ENCODE measurements at regions not wholly inside any gene's neighbourhood (a gene's known extent, or its start where the extent isn't known, plus 50 kb on each side); places are given as distances from the start of the nearest gene placed in this dataset.

DNA sequence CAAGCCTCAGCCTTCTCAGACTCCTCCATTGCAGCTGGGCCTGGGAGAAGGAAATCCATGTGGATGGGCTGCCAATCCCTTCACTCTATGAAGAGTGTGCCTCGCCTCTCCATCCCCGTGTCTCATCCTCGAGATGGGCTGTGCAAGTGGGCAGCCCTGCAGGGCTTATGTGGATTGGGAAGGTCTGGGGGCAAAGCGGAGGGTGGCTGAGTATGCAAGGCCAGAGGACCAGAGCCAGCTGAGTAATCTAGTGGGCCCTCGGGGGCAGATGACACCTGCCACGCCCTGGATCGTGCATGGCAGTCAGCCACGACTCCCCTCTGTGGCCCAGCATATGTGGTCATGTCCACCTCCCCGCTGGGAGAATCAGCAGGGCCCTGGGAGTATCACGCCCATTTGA lies 78.9 kb downstream of the IRX5 start:
- Histone ChIP-seq H3K79me2 (ENCODE audit: insufficient read depth, low read depth) (no peaks in the 10 kb centered on the region), H3K36me3 (ENCODE audit: insufficient read depth) (no peaks in the 10 kb centered on the region), H2AFZ (ENCODE audit: low read depth) (no peak overlapping the region), H3K27me3 (ENCODE audit: insufficient read depth, low read depth) (no peaks in the 10 kb centered on the region), H3K4me3 (IDR thresholded peaks at IDR 0.05; ENCODE audit: insufficient read depth, low read depth, low read length) (no peak overlapping the region), H3K4me2 (no peak overlapping the region), H3K27ac (no peak overlapping the region), H3K4me1 (ENCODE audit: low read depth, poor library complexity, severe bottlenecking) (no peaks in the 10 kb centered on the region), H3K9ac (no peak overlapping the region), H4K20me1 (ENCODE audit: insufficient read depth) (no peaks in the 10 kb centered on the region)
- TF ChIP-seq CTCF (conservative IDR thresholded peaks at IDR 0.05; ENCODE audit: low read depth, low read length), result no peak

- TF ChIP-seq CTCF (conservative IDR thresholded peaks at IDR 0.05; ENCODE audit: low read depth, low read length), result no peak
- no peak overlapping the region for H2AFZ ChIP-seq (ENCODE audit: low read depth)
Observed at GRCh38 chr16:55010492-55011160, 80.0 kb downstream of the IRX5 start.

GRCh38 chr16:55012362-55012761 lies 81.7 kb downstream of the IRX5 start:
- TF ChIP-seq CTCF (conservative IDR thresholded peaks at IDR 0.05; ENCODE audit: low read depth, low read length), result no peak
- Histone ChIP-seq H3K4me2 (no peak overlapping the region), H2AFZ (ENCODE audit: low read depth) (no peak overlapping the region), H3K27ac (no peak overlapping the region), H4K20me1 (ENCODE audit: insufficient read depth) (no peaks in the 10 kb centered on the region), H3K4me3 (IDR thresholded peaks at IDR 0.05; ENCODE audit: insufficient read depth, low read depth, low read length) (no peak overlapping the region), H3K36me3 (ENCODE audit: insufficient read depth) (no peaks in the 10 kb centered on the region), H3K9ac (no peak overlapping the region), H3K4me1 (ENCODE audit: low read depth, poor library complexity, severe bottlenecking) (no peaks in the 10 kb centered on the region), H3K79me2 (ENCODE audit: insufficient read depth, low read depth) (no peaks in the 10 kb centered on the region), H3K27me3 (ENCODE audit: insufficient read depth, low read depth) (no peaks in the 10 kb centered on the region)

More at GRCh38 chr16:55010492-55011160, 80.0 kb downstream of the IRX5 start:
- Histone ChIP-seq H4K20me1 (ENCODE audit: insufficient read depth) (no peaks in the 10 kb centered on the region), H3K27ac (no peak overlapping the region), H3K27me3 (ENCODE audit: insufficient read depth, low read depth) (no peaks in the 10 kb centered on the region), H3K4me1 (ENCODE audit: low read depth, poor library complexity, severe bottlenecking) (no peaks in the 10 kb centered on the region), H3K36me3 (ENCODE audit: insufficient read depth) (no peaks in the 10 kb centered on the region), H3K4me3 (IDR thresholded peaks at IDR 0.05; ENCODE audit: insufficient read depth, low read depth, low read length) (no peak overlapping the region), H3K79me2 (ENCODE audit: insufficient read depth, low read depth) (no peaks in the 10 kb centered on the region), H3K9ac (no peak overlapping the region), H3K4me2 (no peak overlapping the region)

DNA sequence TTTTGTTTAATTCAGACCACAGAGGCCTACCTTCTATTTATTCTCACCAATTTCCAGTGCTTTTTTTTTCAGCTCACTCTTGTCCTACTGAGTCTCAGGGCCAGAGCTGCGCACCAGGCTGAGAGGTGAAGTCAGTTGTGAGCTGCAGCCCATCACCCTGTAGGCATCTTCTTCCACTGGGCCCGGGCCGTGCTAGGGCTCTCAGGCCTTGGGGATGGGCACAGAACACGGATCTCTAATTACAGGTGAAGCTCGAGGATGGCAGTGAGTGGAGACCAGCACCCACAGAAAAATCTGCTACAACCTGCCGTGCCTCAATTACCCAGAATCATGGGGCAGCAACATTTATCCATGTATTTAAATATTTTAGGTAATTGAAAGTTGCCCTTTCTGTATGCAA lies 82.1 kb downstream of the IRX5 start:
- no peaks in the 10 kb centered on the region for H3K79me2 ChIP-seq (ENCODE audit: insufficient read depth, low read depth)
- no peak overlapping the region for H3K4me2 ChIP-seq
- H3K4me1 ChIP-seq (ENCODE audit: low read depth, poor library complexity, severe bottlenecking), result no peaks in the 10 kb centered on the region
- H3K27me3 ChIP-seq (ENCODE audit: insufficient read depth, low read depth), result no peaks in the 10 kb centered on the region
- no peak for TF ChIP-seq CTCF (conservative IDR thresholded peaks at IDR 0.05; ENCODE audit: low read depth, low read length)
- H2AFZ ChIP-seq (ENCODE audit: low read depth), result no peak overlapping the region
- H3K9ac ChIP-seq, result no peak overlapping the region
- no peaks in the 10 kb centered on the region for H4K20me1 ChIP-seq (ENCODE audit: insufficient read depth)
- no peaks in the 10 kb centered on the region for H3K36me3 ChIP-seq (ENCODE audit: insufficient read depth)
- no peak overlapping the region for H3K4me3 ChIP-seq (IDR thresholded peaks at IDR 0.05; ENCODE audit: insufficient read depth, low read depth, low read length)
- no peak overlapping the region for H3K27ac ChIP-seq
